Nephron (organoid): ENCODE measurements at regions not wholly inside any gene's neighbourhood (a gene's known extent, or its start where the extent isn't known, plus 50 kb on each side); places are given as distances from the start of the nearest gene placed in this dataset.

Experiments
- H3K27ac Mint-ChIP-seq, 3 experiments: 2 replicates each; pipeline ENCODE4 v1.8.0; 2020; ENCODE audit warnings: mixed read lengths in 3 of 3, mild to moderate bottlenecking in 2 of 3, moderate library complexity in 1 of 3
- H3K27me3 Mint-ChIP-seq: 2 replicates; pipeline ENCODE4 v1.8.0; 2021; ENCODE audit warnings: low read depth, mild to moderate bottlenecking, moderate library complexity, mixed read lengths
- H3K36me3 Mint-ChIP-seq: 2 replicates; pipeline ENCODE4 v1.8.0; 2020; ENCODE audit warnings: low read depth, mixed read lengths
- H3K4me1 Mint-ChIP-seq: 2 replicates; pipeline ENCODE4 v1.8.0; 2020; ENCODE audit warnings: mixed read lengths
- H3K4me3 Mint-ChIP-seq, 3 experiments: 2 replicates each; pipeline ENCODE4 v1.8.0; 2020; ENCODE audit warnings: mild to moderate bottlenecking in 3 of 3, mixed read lengths in 3 of 3, moderate library complexity in 2 of 3
- H3K9me3 Mint-ChIP-seq: 2 replicates; pipeline ENCODE4 v1.8.0; 2020; ENCODE audit warnings: mixed read lengths
- CTCF ChIP-seq, 3 experiments: fragments of 200-600 bp; sonication (generic); IDR thresholded peaks; one replicate each; pipeline ENCODE4 v1.5.0; 2021; ENCODE audit warnings: antibody characterized with exemption in 3 of 3; ENCODE audit not compliant: unreplicated experiment in 3 of 3

GRCh38 chr2:234405462-234405861 lies 91.4 kb downstream of the ARL4C start:
- no peaks in the 10 kb centered on the region for H3K36me3 Mint-ChIP-seq
- no peaks in the 10 kb centered on the region for H3K27me3 Mint-ChIP-seq
- no peak for TF ChIP-seq CTCF (IDR thresholded peaks at IDR 0.05; ENCODE audit: unreplicated experiment in 3 of 3)
- no peaks in the 10 kb centered on the region for H3K9me3 Mint-ChIP-seq
- no peaks in the 10 kb centered on the region for H3K4me1 Mint-ChIP-seq
- no peak overlapping the region for H3K4me3 Mint-ChIP-seq
- H3K27ac Mint-ChIP-seq: no peak overlapping the region

GRCh38 chr2:234404957-234405356 lies 91.9 kb downstream of the ARL4C start:
- Mint-ChIP-seq H3K27ac (no peak overlapping the region), H3K36me3 (no peaks in the 10 kb centered on the region), H3K4me3 (no peak overlapping the region), H3K4me1 (no peaks in the 10 kb centered on the region), H3K27me3 (no peaks in the 10 kb centered on the region), H3K9me3 (no peaks in the 10 kb centered on the region)
- no peak for TF ChIP-seq CTCF (IDR thresholded peaks at IDR 0.05; ENCODE audit: unreplicated experiment in 3 of 3)

- Mint-ChIP-seq H3K4me3 (no peak overlapping the region), H3K4me1 (no peaks in the 10 kb centered on the region), H3K27me3 (peaks cover 3% of the 10 kb centered on the region), H3K27ac (no peak overlapping the region), H3K9me3 (no peaks in the 10 kb centered on the region), H3K36me3 (no peaks in the 10 kb centered on the region)
- TF ChIP-seq CTCF (IDR thresholded peaks at IDR 0.05; ENCODE audit: unreplicated experiment in 3 of 3): no peak
These were observed 93.1 kb downstream of the ARL4C start for GRCh38 chr2:234403751-234404150.

- H3K4me1 Mint-ChIP-seq: no peaks in the 10 kb centered on the region
- no peak overlapping the region for H3K4me3 Mint-ChIP-seq
- no peak for TF ChIP-seq CTCF (IDR thresholded peaks at IDR 0.05; ENCODE audit: unreplicated experiment in 3 of 3)
- no peaks in the 10 kb centered on the region for H3K9me3 Mint-ChIP-seq
- H3K36me3 Mint-ChIP-seq: no peaks in the 10 kb centered on the region
- no peak overlapping the region for H3K27ac Mint-ChIP-seq
- peaks cover 8% of the 10 kb centered on the region for H3K27me3 Mint-ChIP-seq
These were observed 93.8 kb downstream of the ARL4C start for GRCh38 chr2:234403074-234403473.

GRCh38 chr2:234401426-234401825 lies 95.5 kb downstream of the ARL4C start:
- peaks cover 5% of the 10 kb centered on the region for H3K4me1 Mint-ChIP-seq
- H3K27me3 Mint-ChIP-seq: peaks cover 8% of the 10 kb centered on the region
- no peak overlapping the region for H3K27ac Mint-ChIP-seq
- H3K9me3 Mint-ChIP-seq: no peaks in the 10 kb centered on the region
- TF ChIP-seq CTCF (IDR thresholded peaks at IDR 0.05; ENCODE audit: unreplicated experiment in 3 of 3): no peak
- H3K36me3 Mint-ChIP-seq: no peaks in the 10 kb centered on the region
- no peak overlapping the region for H3K4me3 Mint-ChIP-seq

GRCh38 chr2:234399451-234400246 lies 97.2 kb downstream of the ARL4C start:
- TF ChIP-seq CTCF (IDR thresholded peaks at IDR 0.05; ENCODE audit: unreplicated experiment in 3 of 3): no peak
- H3K9me3 Mint-ChIP-seq: no peaks in the 10 kb centered on the region
- H3K36me3 Mint-ChIP-seq: no peaks in the 10 kb centered on the region
- H3K27me3 Mint-ChIP-seq: peaks cover 8% of the 10 kb centered on the region
- H3K27ac Mint-ChIP-seq: no peak overlapping the region
- peaks cover 16% of the 10 kb centered on the region for H3K4me1 Mint-ChIP-seq
- H3K4me3 Mint-ChIP-seq: no peak overlapping the region
